Mesothelial cell of epicardium (in vitro differentiated cells): ENCODE measurements at regions not wholly inside any gene's neighbourhood (a gene's known extent, or its start where the extent isn't known, plus 50 kb on each side); places are given as distances from the start of the nearest gene placed in this dataset.
A peak's percentile ranks its signal among the peaks of the same experiment; 100 is the strongest.

Source experiments
- DNase-seq, 2 experiments: peaks; one replicate each; pipeline ENCODE4 v3.0.0; 2021; ENCODE audit warnings: low spot score in 2 of 2; ENCODE audit not compliant: unreplicated experiment in 2 of 2
- H3K27ac Mint-ChIP-seq: 2 replicates; pipeline ENCODE4 v1.8.0; 2021; ENCODE audit warnings: mixed read lengths
- H3K27me3 Mint-ChIP-seq: 2 replicates; pipeline ENCODE4 v1.8.0; 2021; ENCODE audit warnings: low read depth, mixed read lengths
- H3K36me3 Mint-ChIP-seq: 2 replicates; pipeline ENCODE4 v1.8.0; 2021; ENCODE audit warnings: mixed read lengths
- H3K4me1 Mint-ChIP-seq: 2 replicates; pipeline ENCODE4 v1.8.0; 2021; ENCODE audit warnings: mixed read lengths
- H3K4me3 Mint-ChIP-seq: 2 replicates; pipeline ENCODE4 v1.8.0; 2021; ENCODE audit warnings: mild to moderate bottlenecking, moderate library complexity, mixed read lengths
- H3K9me3 Mint-ChIP-seq: 2 replicates; pipeline ENCODE4 v1.8.0; 2021; ENCODE audit warnings: mixed read lengths
- TF ChIP-seq, protein P1 (sequence below): fragments of 200-600 bp; sonication (generic); IDR thresholded peaks from one replicate; pipeline ENCODE4 v1.5.0; 2021; ENCODE audit warnings: antibody characterized with exemption; ENCODE audit not compliant: unreplicated experiment

GRCh38 chr6:51289041-51289440 is 470.4 kb downstream of the TFAP2B start:
- Mint-ChIP-seq H3K9me3 (no peaks in the 10 kb centered on the region), H3K36me3 (no peaks in the 10 kb centered on the region), H3K4me3 (no peak overlapping the region), H3K27ac (no peak overlapping the region), H3K27me3 (no peaks in the 10 kb centered on the region), H3K4me1 (peaks cover 23% of the 10 kb centered on the region)
- DNase-seq, result no peak
- TF ChIP-seq, protein P1, sequence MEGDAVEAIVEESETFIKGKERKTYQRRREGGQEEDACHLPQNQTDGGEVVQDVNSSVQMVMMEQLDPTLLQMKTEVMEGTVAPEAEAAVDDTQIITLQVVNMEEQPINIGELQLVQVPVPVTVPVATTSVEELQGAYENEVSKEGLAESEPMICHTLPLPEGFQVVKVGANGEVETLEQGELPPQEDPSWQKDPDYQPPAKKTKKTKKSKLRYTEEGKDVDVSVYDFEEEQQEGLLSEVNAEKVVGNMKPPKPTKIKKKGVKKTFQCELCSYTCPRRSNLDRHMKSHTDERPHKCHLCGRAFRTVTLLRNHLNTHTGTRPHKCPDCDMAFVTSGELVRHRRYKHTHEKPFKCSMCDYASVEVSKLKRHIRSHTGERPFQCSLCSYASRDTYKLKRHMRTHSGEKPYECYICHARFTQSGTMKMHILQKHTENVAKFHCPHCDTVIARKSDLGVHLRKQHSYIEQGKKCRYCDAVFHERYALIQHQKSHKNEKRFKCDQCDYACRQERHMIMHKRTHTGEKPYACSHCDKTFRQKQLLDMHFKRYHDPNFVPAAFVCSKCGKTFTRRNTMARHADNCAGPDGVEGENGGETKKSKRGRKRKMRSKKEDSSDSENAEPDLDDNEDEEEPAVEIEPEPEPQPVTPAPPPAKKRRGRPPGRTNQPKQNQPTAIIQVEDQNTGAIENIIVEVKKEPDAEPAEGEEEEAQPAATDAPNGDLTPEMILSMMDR, result no peak

DNA sequence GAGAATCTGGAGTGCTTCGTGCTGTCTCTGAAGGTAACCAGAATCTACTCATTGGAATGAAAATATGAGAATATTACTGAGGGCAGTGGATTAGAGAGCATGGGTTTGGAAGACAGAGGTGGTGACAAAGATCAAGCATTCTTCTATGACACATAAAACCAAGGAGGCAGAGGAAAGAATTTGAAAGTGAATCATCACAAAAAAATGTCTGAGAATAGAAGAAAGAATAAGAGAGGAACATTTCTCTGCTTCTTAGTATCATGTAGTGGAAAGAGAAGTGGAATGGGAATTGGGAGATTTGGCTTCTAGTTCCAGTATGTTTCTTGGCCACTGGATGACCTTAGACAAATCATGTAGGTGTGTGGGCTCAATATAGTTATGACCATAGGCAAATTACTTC is 474.0 kb downstream of the TFAP2B start:
- no peak for DNase-seq
- Mint-ChIP-seq H3K36me3 (no peaks in the 10 kb centered on the region), H3K27me3 (no peaks in the 10 kb centered on the region), H3K9me3 (no peaks in the 10 kb centered on the region), H3K4me1 (peaks cover 23% of the 10 kb centered on the region), H3K4me3 (no peak overlapping the region), H3K27ac (peak overlapping the region; percentile 43)
- TF ChIP-seq, protein P1, result no peak

DNA sequence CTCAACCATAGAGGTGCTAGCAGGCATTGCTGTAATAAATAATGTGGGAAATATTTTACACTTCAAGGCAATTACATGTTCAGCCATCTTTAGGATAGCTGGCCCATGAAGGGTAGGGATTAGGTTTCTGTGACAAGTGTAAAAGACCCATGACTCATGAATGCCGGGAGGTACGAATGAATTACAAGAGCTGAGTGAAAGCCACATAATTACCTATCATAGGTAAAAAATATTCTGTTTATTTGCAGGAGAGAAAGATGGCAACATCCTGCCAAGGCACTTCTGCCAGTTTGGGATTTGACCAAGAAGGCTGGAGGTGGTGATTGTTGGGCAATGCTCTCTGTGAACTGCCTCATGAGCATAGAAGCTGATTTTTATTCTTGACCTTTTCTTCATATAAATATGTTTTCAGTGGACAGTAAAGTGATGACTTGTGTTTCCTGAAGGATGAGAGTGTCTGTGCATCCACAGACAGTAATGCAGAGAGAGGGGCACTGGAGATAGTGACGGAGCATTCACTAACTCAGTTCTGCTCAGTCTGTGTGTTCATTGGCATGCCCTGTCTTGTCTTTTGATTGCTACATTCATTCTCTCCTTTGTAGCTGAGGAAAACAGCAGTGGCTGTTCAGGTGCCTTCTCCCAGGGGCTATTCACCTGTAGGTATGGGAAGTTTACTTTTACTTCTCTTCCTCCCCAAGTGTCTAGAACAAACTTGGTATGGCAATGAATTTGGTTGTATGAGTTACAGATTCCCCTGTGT is 481.1 kb downstream of the TFAP2B start:
- no peaks in the 10 kb centered on the region for H3K27me3 Mint-ChIP-seq
- H3K4me3 Mint-ChIP-seq, result no peak overlapping the region
- H3K9me3 Mint-ChIP-seq, result no peaks in the 10 kb centered on the region
- DNase-seq, result no peak
- peaks cover 7% of the 10 kb centered on the region for H3K4me1 Mint-ChIP-seq
- H3K36me3 Mint-ChIP-seq, result no peaks in the 10 kb centered on the region
- H3K27ac Mint-ChIP-seq, result no peak overlapping the region
- TF ChIP-seq, protein P1, result no peak

DNA sequence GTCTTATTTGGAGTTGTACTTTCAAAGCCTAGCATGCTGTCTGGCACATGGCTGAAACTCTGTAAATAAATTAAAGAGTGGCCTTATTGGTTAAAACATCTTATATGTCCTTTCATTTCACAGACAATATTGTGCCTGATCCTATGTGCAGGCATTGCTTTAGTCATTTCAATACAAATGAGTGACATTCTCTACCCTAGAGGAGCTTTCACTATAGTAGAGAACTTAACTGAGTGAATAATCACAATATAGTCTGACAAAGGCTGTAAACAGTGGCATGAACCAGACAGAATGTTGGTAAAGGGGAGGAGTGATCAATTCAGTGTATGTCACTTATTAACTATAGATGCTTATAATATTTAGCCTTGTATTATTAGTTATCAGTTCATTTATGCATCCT is 481.8 kb downstream of the TFAP2B start:
- peaks cover 7% of the 10 kb centered on the region for H3K4me1 Mint-ChIP-seq
- no peaks in the 10 kb centered on the region for H3K27me3 Mint-ChIP-seq
- H3K4me3 Mint-ChIP-seq, result no peak overlapping the region
- H3K9me3 Mint-ChIP-seq, result no peaks in the 10 kb centered on the region
- no peak overlapping the region for H3K27ac Mint-ChIP-seq
- TF ChIP-seq, protein P1, result no peak
- no peaks in the 10 kb centered on the region for H3K36me3 Mint-ChIP-seq
- DNase-seq, result no peak

- Mint-ChIP-seq H3K4me3 (no peak overlapping the region), H3K27ac (no peak overlapping the region), H3K27me3 (peaks cover 2% of the 10 kb centered on the region), H3K4me1 (peaks cover 7% of the 10 kb centered on the region), H3K36me3 (no peaks in the 10 kb centered on the region), H3K9me3 (no peaks in the 10 kb centered on the region)
- no peak for DNase-seq
- TF ChIP-seq, protein P1, result no peak
Observed at GRCh38 chr6:51301962-51302361, 483.3 kb downstream of the TFAP2B start.
